Mesothelial cell of epicardium (in vitro differentiated cells): ENCODE measurements at regions not wholly inside any gene's neighbourhood (a gene's known extent, or its start where the extent isn't known, plus 50 kb on each side); places are given as distances from the start of the nearest gene placed in this dataset.

Experiments used
- DNase-seq, 2 experiments: peaks; one replicate each; pipeline ENCODE4 v3.0.0; 2021; ENCODE audit warnings: low spot score in 2 of 2; ENCODE audit not compliant: unreplicated experiment in 2 of 2
- H3K27ac Mint-ChIP-seq: 2 replicates; pipeline ENCODE4 v1.8.0; 2021; ENCODE audit warnings: mixed read lengths
- H3K27me3 Mint-ChIP-seq: 2 replicates; pipeline ENCODE4 v1.8.0; 2021; ENCODE audit warnings: low read depth, mixed read lengths
- H3K36me3 Mint-ChIP-seq: 2 replicates; pipeline ENCODE4 v1.8.0; 2021; ENCODE audit warnings: mixed read lengths
- H3K4me1 Mint-ChIP-seq: 2 replicates; pipeline ENCODE4 v1.8.0; 2021; ENCODE audit warnings: mixed read lengths
- H3K4me3 Mint-ChIP-seq: 2 replicates; pipeline ENCODE4 v1.8.0; 2021; ENCODE audit warnings: mild to moderate bottlenecking, moderate library complexity, mixed read lengths
- H3K9me3 Mint-ChIP-seq: 2 replicates; pipeline ENCODE4 v1.8.0; 2021; ENCODE audit warnings: mixed read lengths
- CTCF ChIP-seq: fragments of 200-600 bp; sonication (generic); IDR thresholded peaks from one replicate; pipeline ENCODE4 v1.5.0; 2021; ENCODE audit warnings: antibody characterized with exemption; ENCODE audit not compliant: unreplicated experiment

- no peak overlapping the region for H3K27ac Mint-ChIP-seq
- H3K27me3 Mint-ChIP-seq: peaks cover 5% of the 10 kb centered on the region
These were observed 708.2 kb downstream of the UQCRFS1 start for GRCh38 chr19:28504727-28505126.

GRCh38 chr19:28504139-28504538 lies 708.8 kb downstream of the UQCRFS1 start:
- DNase-seq: no peak
- Mint-ChIP-seq H3K27me3 (peaks cover 4% of the 10 kb centered on the region), H3K36me3 (no peaks in the 10 kb centered on the region), H3K4me3 (no peak overlapping the region), H3K27ac (no peak overlapping the region), H3K4me1 (peaks cover 3% of the 10 kb centered on the region), H3K9me3 (no peaks in the 10 kb centered on the region)
- no peak for TF ChIP-seq CTCF

More at GRCh38 chr19:28504727-28505126, 708.2 kb downstream of the UQCRFS1 start:
- no peak for TF ChIP-seq CTCF
- DNase-seq: no peak
- H3K4me3 Mint-ChIP-seq: no peak overlapping the region
- H3K36me3 Mint-ChIP-seq: no peaks in the 10 kb centered on the region
- H3K4me1 Mint-ChIP-seq: peaks cover 3% of the 10 kb centered on the region
- H3K9me3 Mint-ChIP-seq: no peaks in the 10 kb centered on the region

DNA sequence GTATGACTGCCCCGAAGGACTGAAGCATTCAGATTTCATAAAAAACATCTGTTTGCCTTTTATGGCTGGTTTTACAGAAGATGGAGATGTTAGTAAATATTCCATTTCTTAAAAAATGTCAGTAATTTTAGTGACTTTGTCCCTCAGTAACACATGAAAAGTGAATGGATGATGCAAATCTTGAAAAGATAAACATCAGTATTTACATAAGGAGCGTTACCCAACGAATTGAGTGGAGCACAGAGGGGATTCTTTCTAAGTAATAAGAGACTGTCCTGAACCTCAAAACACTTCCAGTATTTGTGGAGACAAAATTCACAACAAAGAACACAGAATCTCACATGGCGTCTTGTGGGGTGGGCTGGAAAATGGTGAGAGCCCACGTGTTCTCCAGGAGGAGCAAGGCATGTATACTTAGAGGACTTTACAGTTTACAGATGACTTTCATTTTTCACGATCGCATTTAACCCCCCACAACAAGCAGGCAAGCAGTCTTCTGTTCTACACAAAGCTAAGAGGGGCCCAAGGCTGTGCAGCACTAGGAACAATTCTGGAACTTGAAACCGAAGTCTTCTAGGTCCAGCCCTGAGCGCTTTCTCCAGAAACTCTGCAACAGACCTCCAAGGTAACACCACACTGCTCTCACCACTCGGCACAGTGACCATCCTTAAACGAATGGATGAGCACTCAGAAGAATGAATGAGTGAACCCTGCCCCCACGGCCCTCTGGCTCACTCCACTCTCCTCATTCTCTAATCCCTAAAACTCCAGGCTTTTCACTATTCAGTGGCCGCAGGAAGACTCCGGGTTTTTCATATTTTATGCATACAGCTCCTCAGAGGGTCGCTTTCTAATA lies 709.8 kb downstream of the UQCRFS1 start:
- Mint-ChIP-seq H3K27ac (no peak overlapping the region), H3K4me3 (no peak overlapping the region), H3K36me3 (no peaks in the 10 kb centered on the region), H3K4me1 (peaks cover 3% of the 10 kb centered on the region), H3K27me3 (peaks cover 2% of the 10 kb centered on the region), H3K9me3 (no peaks in the 10 kb centered on the region)
- TF ChIP-seq CTCF: no peak
- no peak for DNase-seq

GRCh38 chr19:28501976-28502375 lies 711.0 kb downstream of the UQCRFS1 start:
- DNase-seq: no peak
- no peak overlapping the region for H3K27ac Mint-ChIP-seq
- H3K36me3 Mint-ChIP-seq: no peaks in the 10 kb centered on the region
- H3K9me3 Mint-ChIP-seq: no peaks in the 10 kb centered on the region
- no peak for TF ChIP-seq CTCF
- H3K4me3 Mint-ChIP-seq: no peak overlapping the region
- peaks cover 3% of the 10 kb centered on the region for H3K4me1 Mint-ChIP-seq
- peaks cover 2% of the 10 kb centered on the region for H3K27me3 Mint-ChIP-seq

DNA sequence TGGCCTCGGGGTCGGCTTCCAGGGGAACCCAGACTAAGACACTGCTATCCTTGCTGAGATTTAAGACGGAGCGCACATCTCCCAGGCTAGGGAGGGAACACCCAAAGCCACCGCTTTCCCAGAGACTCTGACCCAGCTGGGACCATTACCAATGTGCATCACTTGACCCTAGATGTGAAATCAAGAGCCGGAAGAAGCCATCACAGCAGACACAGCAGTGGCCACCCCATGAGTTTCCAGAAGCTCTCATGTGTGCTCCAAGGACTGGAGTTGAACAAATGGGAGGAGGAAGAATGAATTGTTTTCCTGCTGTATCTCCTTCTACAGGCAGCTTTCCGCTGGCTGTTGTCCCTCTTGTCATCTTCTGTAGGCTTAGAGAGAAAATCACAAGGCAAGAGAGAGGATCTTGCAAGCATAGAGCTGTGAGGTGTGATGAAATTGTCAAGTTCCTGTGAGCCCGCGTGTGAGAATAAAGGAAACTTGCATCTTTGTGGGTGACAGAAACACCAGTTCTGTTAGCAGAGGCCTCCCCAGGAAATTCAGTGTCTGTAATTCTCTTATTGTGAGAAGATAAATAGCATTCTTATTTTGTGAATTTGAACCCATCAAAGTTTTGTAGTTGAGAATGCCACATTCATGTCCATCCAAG lies 711.8 kb downstream of the UQCRFS1 start:
- H3K4me3 Mint-ChIP-seq: no peak overlapping the region
- peaks cover 3% of the 10 kb centered on the region for H3K4me1 Mint-ChIP-seq
- no peak for TF ChIP-seq CTCF
- no peaks in the 10 kb centered on the region for H3K36me3 Mint-ChIP-seq
- DNase-seq: no peak
- no peaks in the 10 kb centered on the region for H3K9me3 Mint-ChIP-seq
- no peak overlapping the region for H3K27ac Mint-ChIP-seq
- peaks cover 2% of the 10 kb centered on the region for H3K27me3 Mint-ChIP-seq
